WI38 (cell line): ENCODE measurements at regions not wholly inside any gene's neighbourhood (a gene's known extent, or its start where the extent isn't known, plus 50 kb on each side); places are given as distances from the start of the nearest gene placed in this dataset.

ENCODE experiments used
- H3K4me3 ChIP-seq: 2 replicates; pipeline ENCODE4 v1.5.1; 2011; ENCODE audit warnings: low read depth, mild to moderate bottlenecking, control low read depth, low read length
- CTCF ChIP-seq: IDR thresholded peaks from 2 replicates; pipeline ENCODE4 v1.5.1; 2012; ENCODE audit warnings: low read depth, mild to moderate bottlenecking, control low read depth, low read length

GRCh38 chr3:78344918-78345317 lies 1305.0 kb downstream of the ROBO2 start:
- no peak for TF ChIP-seq CTCF
- no peak overlapping the region for H3K4me3 ChIP-seq

- H3K4me3 ChIP-seq, result no peak overlapping the region
These were observed 1307.3 kb downstream of the ROBO2 start for GRCh38 chr3:78347176-78347575.

GRCh38 chr3:78348664-78349063 lies 1308.8 kb downstream of the ROBO2 start:
- TF ChIP-seq CTCF, result no peak
- H3K4me3 ChIP-seq, result no peak overlapping the region

More at GRCh38 chr3:78347176-78347575, 1307.3 kb downstream of the ROBO2 start:
- no peak for TF ChIP-seq CTCF

GRCh38 chr3:78349571-78349970 lies 1309.7 kb downstream of the ROBO2 start:
- TF ChIP-seq CTCF, result no peak
- H3K4me3 ChIP-seq, result no peak overlapping the region

GRCh38 chr3:78351334-78351733 lies 1311.4 kb downstream of the ROBO2 start:
- no peak overlapping the region for H3K4me3 ChIP-seq
- no peak for TF ChIP-seq CTCF

GRCh38 chr3:78353231-78353630 lies 1313.3 kb downstream of the ROBO2 start:
- TF ChIP-seq CTCF, result no peak

GRCh38 chr3:78360849-78361248 lies 1321.0 kb downstream of the ROBO2 start:
- no peak for TF ChIP-seq CTCF
- no peak overlapping the region for H3K4me3 ChIP-seq

More at GRCh38 chr3:78353231-78353630, 1313.3 kb downstream of the ROBO2 start:
- H3K4me3 ChIP-seq, result no peak overlapping the region
